Smooth muscle cell (in vitro differentiated cells): ENCODE measurements at regions not wholly inside any gene's neighbourhood (a gene's known extent, or its start where the extent isn't known, plus 50 kb on each side); places are given as distances from the start of the nearest gene placed in this dataset.
A peak's percentile ranks its signal among the peaks of the same experiment; 100 is the strongest.

Experiments
- DNase-seq: peaks from one replicate; lab custom pipeline; 2025; ENCODE audit not compliant: unreplicated experiment; lab: John Stamatoyannopoulos, UW
- H2AFZ ChIP-seq: fragments of 200-600 bp; sonication (generic); 2 replicates; pipeline ENCODE4 v1.6.0; 2016; ENCODE audit warnings: antibody characterized with exemption, low read depth, mild to moderate bottlenecking
- H3F3A ChIP-seq: fragments of 200-600 bp; sonication (generic); 2 replicates; pipeline ENCODE4 v1.6.0; 2017; ENCODE audit warnings: antibody characterized with exemption, low read depth
- H3K27ac ChIP-seq: fragments of 200-600 bp; sonication (generic); 2 replicates; pipeline ENCODE4 v1.5.1; 2016; ENCODE audit warnings: low read depth, mild to moderate bottlenecking
- H3K27me3 ChIP-seq: fragments of 200-600 bp; sonication (generic); 2 replicates; pipeline ENCODE4 v1.6.1; 2016; ENCODE audit warnings: low read depth, mild to moderate bottlenecking
- H3K36me3 ChIP-seq: fragments of 200-600 bp; sonication (generic); 2 replicates; pipeline ENCODE4 v1.5.1; 2016; ENCODE audit warnings: low read depth
- H3K4me1 ChIP-seq: fragments of 200-600 bp; sonication (generic); 2 replicates; pipeline ENCODE4 v1.5.1; 2016; ENCODE audit warnings: low read depth
- H3K4me2 ChIP-seq: fragments of 200-600 bp; sonication (generic); 2 replicates; pipeline ENCODE4 v1.6.0; 2016; ENCODE audit warnings: mild to moderate bottlenecking
- H3K4me3 ChIP-seq: fragments of 200-600 bp; sonication (generic); 2 replicates; pipeline ENCODE4 v1.5.1; 2016; ENCODE audit warnings: mild to moderate bottlenecking
- H3K79me2 ChIP-seq: fragments of 200-600 bp; sonication (generic); 2 replicates; pipeline ENCODE4 v1.6.0; 2016; ENCODE audit warnings: low read depth, mild to moderate bottlenecking
- H3K9ac ChIP-seq: fragments of 200-600 bp; sonication (generic); 2 replicates; pipeline ENCODE4 v1.6.0; 2016; ENCODE audit warnings: low read depth
- H3K9me3 ChIP-seq: fragments of 200-600 bp; sonication (generic); replicated peaks from 2 replicates; pipeline ENCODE4 v1.5.1; 2016; ENCODE audit warnings: low read depth
- H4K20me1 ChIP-seq: fragments of 200-600 bp; sonication (generic); 2 replicates; pipeline ENCODE4 v1.6.0; 2016; ENCODE audit warnings: low read depth
- WGBS: methylation state at CpG from one replicate; pipeline ENCODE4 v1.1.7; 2016; ENCODE audit warnings: low lambda C conversion rate; 5-methylcytosine and 5-hydroxymethylcytosine counted together
- TF ChIP-seq, protein P1 (sequence below): fragments of 200-600 bp; sonication (generic); IDR thresholded peaks from 2 replicates; pipeline ENCODE4 v1.5.1; 2017; ENCODE audit warnings: borderline replicate concordance, mild to moderate bottlenecking, antibody characterized with exemption; ENCODE audit not compliant: insufficient read depth, poor library complexity, severe bottlenecking

DNA sequence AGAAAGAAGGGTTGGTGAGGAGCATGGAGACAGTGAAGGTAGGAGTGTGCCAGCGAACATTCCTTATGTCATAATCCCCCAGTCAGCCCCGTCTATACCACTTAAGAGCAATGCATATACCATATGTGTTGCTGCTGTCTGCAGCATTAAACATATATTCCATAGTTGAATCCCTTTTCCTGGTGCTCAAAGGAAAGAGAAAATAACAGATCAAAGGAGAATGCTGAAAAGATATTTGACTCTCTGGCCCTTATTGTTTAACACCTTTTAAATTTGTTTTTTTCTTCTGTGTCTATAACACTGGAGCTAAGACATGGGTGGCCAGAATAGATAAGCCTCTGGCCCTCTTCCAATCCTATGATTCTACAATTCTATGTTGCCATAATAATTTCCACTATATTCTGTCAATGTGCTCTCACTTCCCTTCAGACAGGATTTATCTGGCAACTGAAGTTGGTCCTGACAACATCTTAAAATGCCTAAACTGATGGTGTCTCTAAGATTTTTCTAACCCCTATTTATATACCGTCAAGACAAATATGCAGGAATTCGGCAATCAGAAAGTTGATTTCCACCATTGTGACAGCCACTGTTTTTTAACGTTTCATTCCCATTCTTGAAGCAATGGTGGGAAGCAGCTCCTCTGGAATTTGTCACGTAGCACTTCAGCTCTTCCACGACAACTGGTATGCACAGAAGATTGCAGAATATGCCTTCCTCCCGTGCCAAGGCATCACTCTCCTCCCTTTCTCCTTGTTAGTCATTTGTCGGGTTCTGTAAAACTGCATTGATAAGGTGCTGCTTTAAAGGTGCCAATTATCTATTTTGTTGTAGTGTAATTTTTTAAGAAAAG lies 204.7 kb downstream of the BCAT1 start:
- peak overlapping the region; percentile 84 for H3K27ac ChIP-seq

DNA sequence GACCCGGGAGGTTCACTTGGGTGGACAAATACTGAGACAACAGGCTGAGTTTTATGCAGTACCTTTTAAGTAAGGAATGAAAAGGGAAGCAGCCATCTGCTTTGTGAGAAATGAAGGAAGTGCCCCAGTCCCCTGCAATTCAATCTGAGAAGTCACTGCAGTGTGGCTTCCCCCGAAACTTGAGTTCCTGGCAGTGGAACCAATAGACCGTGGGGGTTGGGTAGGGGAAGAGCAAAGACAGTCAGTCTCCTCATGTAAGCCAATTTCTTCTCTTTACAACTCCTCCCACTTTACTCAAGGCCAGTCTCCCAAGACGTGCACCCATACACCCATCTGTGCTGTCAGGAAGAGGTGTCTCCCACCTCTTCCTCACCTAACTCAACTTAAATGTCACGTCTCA lies 206.5 kb downstream of the BCAT1 start:
- WGBS, result 91% methylated on average over 5 of the region's 5 CpGs
- Histone ChIP-seq H3K9me3 (no peaks in the 10 kb centered on the region), H3K4me3 (no peak overlapping the region), H3F3A (peaks cover 10% of the 10 kb centered on the region), H4K20me1 (no peaks in the 10 kb centered on the region), H3K4me1 (peaks cover 39% of the 10 kb centered on the region), H3K27me3 (no peaks in the 10 kb centered on the region), H3K79me2 (no peaks in the 10 kb centered on the region), H3K9ac (no peak overlapping the region), H3K27ac (no peak overlapping the region), H3K4me2 (no peak overlapping the region), H2AFZ (peak overlapping the region; percentile 67), H3K36me3 (no peaks in the 10 kb centered on the region)
- no peak for DNase-seq
- TF ChIP-seq, protein P1, sequence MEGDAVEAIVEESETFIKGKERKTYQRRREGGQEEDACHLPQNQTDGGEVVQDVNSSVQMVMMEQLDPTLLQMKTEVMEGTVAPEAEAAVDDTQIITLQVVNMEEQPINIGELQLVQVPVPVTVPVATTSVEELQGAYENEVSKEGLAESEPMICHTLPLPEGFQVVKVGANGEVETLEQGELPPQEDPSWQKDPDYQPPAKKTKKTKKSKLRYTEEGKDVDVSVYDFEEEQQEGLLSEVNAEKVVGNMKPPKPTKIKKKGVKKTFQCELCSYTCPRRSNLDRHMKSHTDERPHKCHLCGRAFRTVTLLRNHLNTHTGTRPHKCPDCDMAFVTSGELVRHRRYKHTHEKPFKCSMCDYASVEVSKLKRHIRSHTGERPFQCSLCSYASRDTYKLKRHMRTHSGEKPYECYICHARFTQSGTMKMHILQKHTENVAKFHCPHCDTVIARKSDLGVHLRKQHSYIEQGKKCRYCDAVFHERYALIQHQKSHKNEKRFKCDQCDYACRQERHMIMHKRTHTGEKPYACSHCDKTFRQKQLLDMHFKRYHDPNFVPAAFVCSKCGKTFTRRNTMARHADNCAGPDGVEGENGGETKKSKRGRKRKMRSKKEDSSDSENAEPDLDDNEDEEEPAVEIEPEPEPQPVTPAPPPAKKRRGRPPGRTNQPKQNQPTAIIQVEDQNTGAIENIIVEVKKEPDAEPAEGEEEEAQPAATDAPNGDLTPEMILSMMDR, result no peak

More for the DNA sequence above, 204.7 kb downstream of the BCAT1 start:
- peak overlapping the region; percentile 30 for H2AFZ ChIP-seq
- no peak overlapping the region for H3K9ac ChIP-seq
- no peak overlapping the region for H3K4me3 ChIP-seq
- H3K4me1 ChIP-seq, result peaks cover 32% of the 10 kb centered on the region
- H3K79me2 ChIP-seq, result no peaks in the 10 kb centered on the region
- H3K36me3 ChIP-seq, result no peaks in the 10 kb centered on the region
- no peaks in the 10 kb centered on the region for H3K9me3 ChIP-seq
- H4K20me1 ChIP-seq, result no peaks in the 10 kb centered on the region
- peaks cover 17% of the 10 kb centered on the region for H3F3A ChIP-seq
- no peaks in the 10 kb centered on the region for H3K27me3 ChIP-seq
- no peak for DNase-seq
- H3K4me2 ChIP-seq, result peak overlapping the region; percentile 67
- WGBS, result 17% methylated on average over 9 of the region's 9 CpGs
- TF ChIP-seq, protein P1, result no peak

DNA sequence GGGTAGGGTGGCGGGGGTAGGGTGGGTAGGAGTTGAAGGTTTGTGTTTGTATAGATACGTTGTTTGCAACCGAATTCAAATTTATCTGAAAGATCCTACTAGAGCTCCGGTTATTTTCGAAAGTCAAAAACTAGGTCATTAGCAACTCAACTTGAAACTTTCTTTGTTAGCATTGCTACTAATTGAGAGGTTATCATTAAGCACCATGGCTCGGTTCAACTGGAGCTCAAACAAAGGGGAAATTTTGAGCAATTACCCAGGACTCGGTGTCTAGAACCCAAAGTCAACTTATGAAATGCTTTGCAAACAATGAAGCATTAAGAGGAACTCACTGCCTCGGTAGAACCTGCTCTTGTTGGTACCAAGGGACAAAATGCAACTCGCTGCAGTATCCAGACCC lies 207.7 kb downstream of the BCAT1 start:
- H3K4me3 ChIP-seq, result no peak overlapping the region
- H4K20me1 ChIP-seq, result no peaks in the 10 kb centered on the region
- H3K9me3 ChIP-seq, result no peaks in the 10 kb centered on the region
- H2AFZ ChIP-seq, result no peak overlapping the region
- no peaks in the 10 kb centered on the region for H3K36me3 ChIP-seq
- H3F3A ChIP-seq, result peaks cover 10% of the 10 kb centered on the region
- H3K27ac ChIP-seq, result no peak overlapping the region
- no peaks in the 10 kb centered on the region for H3K27me3 ChIP-seq
- H3K4me1 ChIP-seq, result peaks cover 32% of the 10 kb centered on the region
- no peak for DNase-seq
- WGBS, result 98% methylated on average over 9 of the region's 9 CpGs
- H3K4me2 ChIP-seq, result no peak overlapping the region
- H3K9ac ChIP-seq, result no peak overlapping the region
- TF ChIP-seq, protein P1, result no peak
- H3K79me2 ChIP-seq, result no peaks in the 10 kb centered on the region
